ENCODE measurements at regions not wholly inside any gene's neighbourhood (a gene's known extent, or its start where the extent isn't known, plus 50 kb on each side); places are given as distances from the start of the nearest gene placed in this dataset.

GRCh38 chr4:4673070-4673469 is 131.2 kb upstream of the STX18 start:
- TF ChIP-seq CTCF (IDR thresholded peaks at IDR 0.05 in 2 of 3, conservative IDR thresholded peaks at IDR 0.05 in 1 of 3; ENCODE audit: control insufficient read depth in 2 of 3, extremely low read depth in 1 of 3, insufficient read depth in 1 of 3, low read depth in 3 of 3, low read length in 3 of 3), result no peak
- TF ChIP-seq TCF7 (IDR thresholded peaks at IDR 0.05; ENCODE audit: borderline replicate concordance), result no peak
- no peak for TF ChIP-seq HDAC6 (IDR thresholded peaks at IDR 0.05; ENCODE audit: unreplicated experiment)

Data from GM12878 (cell line).